GM12878 (cell line): ENCODE measurements at regions not wholly inside any gene's neighbourhood (a gene's known extent, or its start where the extent isn't known, plus 50 kb on each side); places are given as distances from the start of the nearest gene placed in this dataset.

Source experiments
- ATAC-seq: fragments of 200-7000 bp; cut with Tn5 transposase; 3 replicates; pipeline ENCODE4 v1.9.1; 2020; ENCODE audit warnings: mild to moderate bottlenecking, moderate library complexity
- BruUV-seq: library from RNA; stranded (reverse); fragments of 400-500 nt; replicated peaks from 2 replicates; lab custom pipeline; 2021; lab: Mats Ljungman, UMichigan
- CTCF ChIA-PET: fragments of 300-600 bp; sonication (Branson Sonifier 250); formaldehyde crosslinking; extraction: SDS; loops from one replicate; lab custom pipeline; 2021; ENCODE audit warnings: inconsistent platforms; lab: Yijun Ruan, JAX
- POLR2A ChIA-PET: fragments of 350-600 bp; formaldehyde crosslinking; extraction: SDS; loops from one replicate; lab custom pipeline; 2021; ENCODE audit warnings: inconsistent platforms; lab: Charles Lee
- RAD21 ChIA-PET: fragments of 300-600 bp; sonication (Branson Sonifier 250); formaldehyde crosslinking; loops from one replicate; lab custom pipeline; 2023; ENCODE audit warnings: antibody characterized with exemption; ENCODE audit not compliant: unreplicated experiment; lab: Charles Lee
- SMC1A ChIA-PET: fragments of 300-600 bp; sonication (Branson Sonifier 250); formaldehyde crosslinking; loops from one replicate; lab custom pipeline; 2023; ENCODE audit not compliant: unreplicated experiment, uncharacterized antibody; lab: Charles Lee
- DNase-seq: peaks from one replicate; pipeline ENCODE4 v3.0.0-alpha.2; 2011; ENCODE audit warnings: low read depth, low spot score
- FAIRE-seq: peaks from 3 replicates; lab custom pipeline; 2011; peaks lifted over from hg19 to GRCh38; lab: Jason Lieb, UNC
- H2AFZ ChIP-seq: 2 replicates; pipeline ENCODE4 v1.6.0; 2011; ENCODE audit warnings: low read depth, low read length, control low read depth; ENCODE audit not compliant: control insufficient read depth
- H3K27ac ChIP-seq: 2 replicates; pipeline ENCODE4 v1.5.1; 2011; ENCODE audit warnings: control low read depth; ENCODE audit not compliant: control insufficient read depth, insufficient read depth
- H3K27me3 ChIP-seq, 2 experiments: replicated peaks in 1 of 2; 2 replicates each; pipeline versions ENCODE4 v1.6.0 to v1.6.1; 2011; ENCODE audit warnings: low read length in 1 of 2; ENCODE audit not compliant: control insufficient read depth in 2 of 2, insufficient read depth in 2 of 2
- H3K36me3 ChIP-seq, 2 experiments: 2 replicates each; pipeline ENCODE4 v1.5.1; 2011; ENCODE audit warnings: low read length in 1 of 2; ENCODE audit not compliant: control insufficient read depth in 2 of 2, insufficient read depth in 2 of 2
- H3K4me1 ChIP-seq: 2 replicates; pipeline ENCODE4 v1.6.1; 2011; ENCODE audit warnings: mild to moderate bottlenecking, low read length, moderate library complexity, mixed read lengths; ENCODE audit not compliant: control insufficient read depth, insufficient read depth
- H3K4me2 ChIP-seq: 2 replicates; pipeline ENCODE4 v1.6.0; 2011; ENCODE audit warnings: control low read depth; ENCODE audit not compliant: control insufficient read depth, insufficient read depth
- H3K4me3 ChIP-seq: fragments of 200-600 bp; sonication (generic); 2 replicates; pipeline ENCODE4 v1.5.1; 2016
- H3K79me2 ChIP-seq: 2 replicates; pipeline ENCODE4 v1.6.0; 2011; ENCODE audit warnings: low read length; ENCODE audit not compliant: control insufficient read depth, insufficient read depth
- H3K9ac ChIP-seq: 2 replicates; pipeline ENCODE4 v1.8.0; 2011; ENCODE audit warnings: low read length, control low read depth, mixed read lengths; ENCODE audit not compliant: control insufficient read depth, insufficient read depth
- H3K9me3 ChIP-seq: replicated peaks from 3 replicates; pipeline ENCODE4 v1.5.1; 2011; ENCODE audit warnings: mild to moderate bottlenecking, low read length; ENCODE audit not compliant: control insufficient read depth, insufficient read depth
- H4K20me1 ChIP-seq: 2 replicates; pipeline ENCODE4 v1.6.0; 2011; ENCODE audit not compliant: control insufficient read depth, insufficient read depth
- BCL11A ChIP-seq: IDR thresholded peaks from 2 replicates; pipeline ENCODE4 v1.6.1; 2011; ENCODE audit warnings: low read depth, low read length
- CBX5 ChIP-seq: sonication (generic); IDR thresholded peaks from 2 replicates; pipeline ENCODE4 v1.6.1; 2016; ENCODE audit warnings: low read depth, moderate library complexity, mild to moderate bottlenecking, inconsistent platforms
- EGR1 ChIP-seq, 2 experiments: IDR thresholded peaks; 1 replicate in 1 of 2; 2 replicates in 1 of 2; pipeline ENCODE4 v1.6.1; 2011 to 2012; ENCODE audit warnings: low read depth in 2 of 2, low read length in 2 of 2, borderline replicate concordance in 1 of 2, mild to moderate bottlenecking in 1 of 2, moderate library complexity in 1 of 2
- PAX5 ChIP-seq: IDR thresholded peaks from 2 replicates; pipeline ENCODE4 v1.6.1; 2011; ENCODE audit warnings: low read depth, low read length, borderline replicate concordance
- RUNX3 ChIP-seq: IDR thresholded peaks from 2 replicates; pipeline ENCODE4 v1.6.1; 2012; ENCODE audit warnings: low read length, inconsistent platforms
- SMARCA5 ChIP-seq: fragments of 450-650 bp; IDR thresholded peaks from 2 replicates; pipeline ENCODE4 v1.6.1; 2017; ENCODE audit warnings: mild to moderate bottlenecking
- STAT3 ChIP-seq: IDR thresholded peaks from 2 replicates; pipeline ENCODE4 v1.6.1; 2011; ENCODE audit warnings: low read depth, low read length, improper control_type of control experiment
- SUZ12 ChIP-seq: fragments of 200-600 bp; sonication (generic); IDR thresholded peaks from one replicate; pipeline ENCODE4 v1.6.1; 2018; ENCODE audit warnings: antibody characterized with exemption, mild to moderate bottlenecking; ENCODE audit not compliant: unreplicated experiment
- TAF1 ChIP-seq: IDR thresholded peaks from 2 replicates; pipeline ENCODE4 v1.6.1; 2011; ENCODE audit warnings: mild to moderate bottlenecking, low read depth, low read length, borderline replicate concordance
- TCF12 ChIP-seq: IDR thresholded peaks from 2 replicates; pipeline ENCODE4 v1.6.1; 2011; ENCODE audit warnings: low read depth, mild to moderate bottlenecking, low read length
- YBX1 ChIP-seq: fragments of 450-650 bp; IDR thresholded peaks from 2 replicates; pipeline ENCODE4 v1.6.1; 2016; ENCODE audit warnings: antibody characterized with exemption
- ZNF217 ChIP-seq: fragments of 450-650 bp; IDR thresholded peaks from 2 replicates; pipeline ENCODE4 v1.6.1; 2017; ENCODE audit warnings: antibody characterized with exemption, mild to moderate bottlenecking
- WGBS: methylation state at CpG from one replicate; pipeline ENCODE4 v1.1.6; 2016; ENCODE audit warnings: low lambda C conversion rate; ENCODE audit not compliant: insufficient replicate concordance, insufficient coverage; ENCODE audit errors: missing lambda C conversion rate; 5-methylcytosine and 5-hydroxymethylcytosine counted together
- in situ Hi-C: fragments of 300-500 bp; cut with MboI; formaldehyde crosslinking; loops from 9 replicates; pipeline ENCODE4 v1.14.3; 2018; ENCODE audit warnings: mixed read lengths
- intact Hi-C: fragments of 100-400 bp; cut with micrococcal nuclease; formaldehyde crosslinking; loops from one replicate; pipeline ENCODE4 v1.14.2; 2022; ENCODE audit not compliant: unreplicated experiment
- TF ChIP-seq, protein P1 (sequence below): IDR thresholded peaks from 2 replicates; pipeline ENCODE4 v1.6.1; 2012; ENCODE audit warnings: low read depth, low read length, improper control_type of control experiment
- TF ChIP-seq, protein P2 (sequence below): fragments of 450-650 bp; IDR thresholded peaks from 2 replicates; pipeline ENCODE4 v1.6.1; 2014; ENCODE audit warnings: mild to moderate bottlenecking
- TF ChIP-seq, protein P3 (sequence below): IDR thresholded peaks from 2 replicates; pipeline ENCODE4 v1.6.1; 2012; ENCODE audit warnings: mild to moderate bottlenecking, low read depth, low read length
- TF ChIP-seq, protein P4 (sequence below): fragments of 450-650 bp; IDR thresholded peaks from 2 replicates; pipeline ENCODE4 v1.6.1; 2017; ENCODE audit warnings: mild to moderate bottlenecking, low read depth, inconsistent platforms; ENCODE audit not compliant: poor library complexity, severe bottlenecking

DNA sequence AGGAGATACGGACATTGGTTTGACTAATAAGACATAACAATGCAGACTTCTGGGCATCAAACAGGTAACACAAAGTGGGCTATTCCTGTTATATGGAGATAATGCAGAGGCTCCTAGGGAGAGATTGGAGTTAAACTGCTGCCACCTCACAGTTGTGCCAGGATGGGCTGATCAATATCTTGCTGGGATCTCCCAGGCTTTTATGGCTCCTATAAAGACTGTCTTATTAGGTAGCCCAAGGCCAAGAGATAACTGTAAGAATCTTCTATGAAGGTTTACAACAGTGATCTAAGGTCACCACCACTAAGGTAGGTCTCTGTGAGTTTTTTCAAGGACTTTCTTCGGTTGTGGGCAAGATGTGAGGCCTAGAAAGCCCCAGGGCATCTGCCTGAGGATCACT lies 345.8 kb downstream of the KLF5 start:
- H3K79me2 ChIP-seq = no peaks in the 10 kb centered on the region
- H2AFZ ChIP-seq = no peak overlapping the region
- no peak overlapping the region for H3K27ac ChIP-seq
- no peak overlapping the region for H3K4me2 ChIP-seq
- H3K9me3 ChIP-seq = no peaks in the 10 kb centered on the region
- no peak for ATAC-seq
- no peaks in the 10 kb centered on the region for H3K4me1 ChIP-seq
- in situ Hi-C loops = loop anchor here (25.0 kb wide), 1 partner anchor 592 kb away; no protein-coding TSS in a partner anchor
- H3K27me3 ChIP-seq = no peaks in the 10 kb centered on the region
- no peak for FAIRE-seq
- H3K36me3 ChIP-seq = no peaks in the 10 kb centered on the region
- BruUV-seq = no TSS peak
- intact Hi-C loops = no loop called here
- CTCF ChIA-PET = interaction anchor here (0.6 kb wide), 1 partner anchor 18 kb away, joined by 4 read pairs; no protein-coding TSS in a partner anchor
- H3K4me3 ChIP-seq = no peak overlapping the region
- SMC1A ChIA-PET = no interaction called here
- no peaks in the 10 kb centered on the region for H4K20me1 ChIP-seq
- no peak overlapping the region for H3K9ac ChIP-seq
- WGBS = 20% methylated on average over 2 of the region's 2 CpGs
- RAD21 ChIA-PET = no interaction called here
- no peak for DNase-seq
- POLR2A ChIA-PET = interaction anchor here (0.6 kb wide), 1 partner anchor 17 kb away, joined by 3 read pairs; no protein-coding TSS in a partner anchor
- TF ChIP-seq BCL11A (no peak), SMARCA5 (no peak), RUNX3 (no peak), YBX1 (no peak), PAX5 (no peak), EGR1 (IDR thresholded peaks at IDR 0.05; ENCODE audit: borderline replicate concordance in 1 of 2, low read depth in 2 of 2, low read length in 2 of 2) (no peak), TAF1 (no peak), STAT3 (no peak), SUZ12 (no peak), ZNF217 (no peak), CBX5 (no peak), TCF12 (no peak)
- TF ChIP-seq, protein P1, sequence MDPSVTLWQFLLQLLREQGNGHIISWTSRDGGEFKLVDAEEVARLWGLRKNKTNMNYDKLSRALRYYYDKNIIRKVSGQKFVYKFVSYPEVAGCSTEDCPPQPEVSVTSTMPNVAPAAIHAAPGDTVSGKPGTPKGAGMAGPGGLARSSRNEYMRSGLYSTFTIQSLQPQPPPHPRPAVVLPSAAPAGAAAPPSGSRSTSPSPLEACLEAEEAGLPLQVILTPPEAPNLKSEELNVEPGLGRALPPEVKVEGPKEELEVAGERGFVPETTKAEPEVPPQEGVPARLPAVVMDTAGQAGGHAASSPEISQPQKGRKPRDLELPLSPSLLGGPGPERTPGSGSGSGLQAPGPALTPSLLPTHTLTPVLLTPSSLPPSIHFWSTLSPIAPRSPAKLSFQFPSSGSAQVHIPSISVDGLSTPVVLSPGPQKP = no peak
- TF ChIP-seq, protein P2, sequence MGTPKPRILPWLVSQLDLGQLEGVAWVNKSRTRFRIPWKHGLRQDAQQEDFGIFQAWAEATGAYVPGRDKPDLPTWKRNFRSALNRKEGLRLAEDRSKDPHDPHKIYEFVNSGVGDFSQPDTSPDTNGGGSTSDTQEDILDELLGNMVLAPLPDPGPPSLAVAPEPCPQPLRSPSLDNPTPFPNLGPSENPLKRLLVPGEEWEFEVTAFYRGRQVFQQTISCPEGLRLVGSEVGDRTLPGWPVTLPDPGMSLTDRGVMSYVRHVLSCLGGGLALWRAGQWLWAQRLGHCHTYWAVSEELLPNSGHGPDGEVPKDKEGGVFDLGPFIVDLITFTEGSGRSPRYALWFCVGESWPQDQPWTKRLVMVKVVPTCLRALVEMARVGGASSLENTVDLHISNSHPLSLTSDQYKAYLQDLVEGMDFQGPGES = no peak
- TF ChIP-seq, protein P3, sequence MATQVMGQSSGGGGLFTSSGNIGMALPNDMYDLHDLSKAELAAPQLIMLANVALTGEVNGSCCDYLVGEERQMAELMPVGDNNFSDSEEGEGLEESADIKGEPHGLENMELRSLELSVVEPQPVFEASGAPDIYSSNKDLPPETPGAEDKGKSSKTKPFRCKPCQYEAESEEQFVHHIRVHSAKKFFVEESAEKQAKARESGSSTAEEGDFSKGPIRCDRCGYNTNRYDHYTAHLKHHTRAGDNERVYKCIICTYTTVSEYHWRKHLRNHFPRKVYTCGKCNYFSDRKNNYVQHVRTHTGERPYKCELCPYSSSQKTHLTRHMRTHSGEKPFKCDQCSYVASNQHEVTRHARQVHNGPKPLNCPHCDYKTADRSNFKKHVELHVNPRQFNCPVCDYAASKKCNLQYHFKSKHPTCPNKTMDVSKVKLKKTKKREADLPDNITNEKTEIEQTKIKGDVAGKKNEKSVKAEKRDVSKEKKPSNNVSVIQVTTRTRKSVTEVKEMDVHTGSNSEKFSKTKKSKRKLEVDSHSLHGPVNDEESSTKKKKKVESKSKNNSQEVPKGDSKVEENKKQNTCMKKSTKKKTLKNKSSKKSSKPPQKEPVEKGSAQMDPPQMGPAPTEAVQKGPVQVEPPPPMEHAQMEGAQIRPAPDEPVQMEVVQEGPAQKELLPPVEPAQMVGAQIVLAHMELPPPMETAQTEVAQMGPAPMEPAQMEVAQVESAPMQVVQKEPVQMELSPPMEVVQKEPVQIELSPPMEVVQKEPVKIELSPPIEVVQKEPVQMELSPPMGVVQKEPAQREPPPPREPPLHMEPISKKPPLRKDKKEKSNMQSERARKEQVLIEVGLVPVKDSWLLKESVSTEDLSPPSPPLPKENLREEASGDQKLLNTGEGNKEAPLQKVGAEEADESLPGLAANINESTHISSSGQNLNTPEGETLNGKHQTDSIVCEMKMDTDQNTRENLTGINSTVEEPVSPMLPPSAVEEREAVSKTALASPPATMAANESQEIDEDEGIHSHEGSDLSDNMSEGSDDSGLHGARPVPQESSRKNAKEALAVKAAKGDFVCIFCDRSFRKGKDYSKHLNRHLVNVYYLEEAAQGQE = no peak
- TF ChIP-seq, protein P4, sequence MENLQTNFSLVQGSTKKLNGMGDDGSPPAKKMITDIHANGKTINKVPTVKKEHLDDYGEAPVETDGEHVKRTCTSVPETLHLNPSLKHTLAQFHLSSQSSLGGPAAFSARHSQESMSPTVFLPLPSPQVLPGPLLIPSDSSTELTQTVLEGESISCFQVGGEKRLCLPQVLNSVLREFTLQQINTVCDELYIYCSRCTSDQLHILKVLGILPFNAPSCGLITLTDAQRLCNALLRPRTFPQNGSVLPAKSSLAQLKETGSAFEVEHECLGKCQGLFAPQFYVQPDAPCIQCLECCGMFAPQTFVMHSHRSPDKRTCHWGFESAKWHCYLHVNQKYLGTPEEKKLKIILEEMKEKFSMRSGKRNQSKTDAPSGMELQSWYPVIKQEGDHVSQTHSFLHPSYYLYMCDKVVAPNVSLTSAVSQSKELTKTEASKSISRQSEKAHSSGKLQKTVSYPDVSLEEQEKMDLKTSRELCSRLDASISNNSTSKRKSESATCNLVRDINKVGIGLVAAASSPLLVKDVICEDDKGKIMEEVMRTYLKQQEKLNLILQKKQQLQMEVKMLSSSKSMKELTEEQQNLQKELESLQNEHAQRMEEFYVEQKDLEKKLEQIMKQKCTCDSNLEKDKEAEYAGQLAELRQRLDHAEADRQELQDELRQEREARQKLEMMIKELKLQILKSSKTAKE = no peak
